ENCODE measurements at regions not wholly inside any gene's neighbourhood (a gene's known extent, or its start where the extent isn't known, plus 50 kb on each side); places are given as distances from the start of the nearest gene placed in this dataset.

DNA sequence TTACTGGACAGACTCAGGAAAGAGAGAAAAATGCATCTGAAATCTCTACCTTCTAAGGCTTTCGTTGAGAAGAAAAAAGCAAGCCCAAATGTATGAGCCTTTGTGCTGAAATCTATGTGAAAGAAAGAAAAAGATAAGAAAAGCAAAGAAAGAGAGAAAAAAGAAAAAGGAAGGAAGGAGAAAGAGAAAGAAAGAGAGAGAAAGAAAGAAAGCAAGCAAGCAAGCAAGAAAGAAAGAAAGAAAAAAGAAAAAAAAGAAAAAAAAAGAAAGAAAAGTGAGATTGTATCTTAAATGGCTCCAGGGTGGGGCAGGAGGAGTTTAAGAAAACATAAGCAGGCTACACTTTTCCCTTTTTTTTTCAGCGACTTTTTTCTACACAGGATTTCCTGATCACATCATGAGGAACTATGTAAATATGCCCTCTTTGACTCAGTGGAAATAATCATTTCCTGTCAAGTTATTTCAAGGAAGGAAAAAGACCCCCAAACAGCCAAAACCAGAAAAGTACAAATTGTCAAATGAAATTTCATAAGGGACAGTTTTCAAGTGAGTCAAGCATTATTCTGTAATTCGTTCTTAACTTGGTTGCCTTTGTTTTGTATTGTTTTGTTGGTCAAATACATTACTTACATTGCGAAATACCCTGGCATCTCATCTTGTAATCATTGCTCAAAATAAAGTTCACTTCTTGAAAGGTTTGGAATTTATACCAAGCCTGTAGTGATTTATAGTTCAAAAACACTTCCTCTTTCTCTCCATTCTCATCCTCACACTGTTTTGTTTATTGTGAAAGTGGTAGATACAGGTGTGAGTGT is 79.5 kb upstream of the RNF217 start:
- Histone ChIP-seq H3K4me1 (ENCODE audit: control insufficient read depth in 4 of 4, insufficient read depth in 4 of 4, low read length in 3 of 4) (peaks cover 0 to 5% (median under 1%) of the 10 kb centered on the region in 4 donors), H3K9me3 (ENCODE audit: control insufficient read depth in 4 of 4, low read length in 3 of 4) (no peaks in the 10 kb centered on the region), H3K9ac (ENCODE audit: low read depth in 1 of 2, low read length in 2 of 2) (no peak overlapping the region), H3K36me3 (ENCODE audit: control insufficient read depth in 4 of 4, insufficient read depth in 3 of 4, low read depth in 1 of 4, low read length in 3 of 4) (no peaks in the 10 kb centered on the region), H3K4me3 (ENCODE audit: low read depth in 1 of 3, low read length in 3 of 3) (no peak overlapping the region), H3K27ac (ENCODE audit: low read depth in 1 of 2, low read length in 2 of 2) (no peak overlapping the region), H3K27me3 (ENCODE audit: control insufficient read depth in 4 of 4, insufficient read depth in 4 of 4, low read length in 3 of 4) (no peaks in the 10 kb centered on the region)
- DNase-seq (ENCODE audit: low spot score) = no peak
- TF ChIP-seq FOXA1 (IDR thresholded peaks at IDR 0.05) = no peak
- no peak for TF ChIP-seq FOXA2 (IDR thresholded peaks at IDR 0.05)
- no peak for TF ChIP-seq HNF4A (conservative IDR thresholded peaks at IDR 0.05)
- TF ChIP-seq, protein P1, sequence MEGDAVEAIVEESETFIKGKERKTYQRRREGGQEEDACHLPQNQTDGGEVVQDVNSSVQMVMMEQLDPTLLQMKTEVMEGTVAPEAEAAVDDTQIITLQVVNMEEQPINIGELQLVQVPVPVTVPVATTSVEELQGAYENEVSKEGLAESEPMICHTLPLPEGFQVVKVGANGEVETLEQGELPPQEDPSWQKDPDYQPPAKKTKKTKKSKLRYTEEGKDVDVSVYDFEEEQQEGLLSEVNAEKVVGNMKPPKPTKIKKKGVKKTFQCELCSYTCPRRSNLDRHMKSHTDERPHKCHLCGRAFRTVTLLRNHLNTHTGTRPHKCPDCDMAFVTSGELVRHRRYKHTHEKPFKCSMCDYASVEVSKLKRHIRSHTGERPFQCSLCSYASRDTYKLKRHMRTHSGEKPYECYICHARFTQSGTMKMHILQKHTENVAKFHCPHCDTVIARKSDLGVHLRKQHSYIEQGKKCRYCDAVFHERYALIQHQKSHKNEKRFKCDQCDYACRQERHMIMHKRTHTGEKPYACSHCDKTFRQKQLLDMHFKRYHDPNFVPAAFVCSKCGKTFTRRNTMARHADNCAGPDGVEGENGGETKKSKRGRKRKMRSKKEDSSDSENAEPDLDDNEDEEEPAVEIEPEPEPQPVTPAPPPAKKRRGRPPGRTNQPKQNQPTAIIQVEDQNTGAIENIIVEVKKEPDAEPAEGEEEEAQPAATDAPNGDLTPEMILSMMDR (IDR thresholded peaks at IDR 0.05; ENCODE audit: low read depth, low read length, missing input control) = no peak
- TF ChIP-seq JUND (IDR thresholded peaks at IDR 0.05) = no peak
- TF ChIP-seq, protein P2, sequence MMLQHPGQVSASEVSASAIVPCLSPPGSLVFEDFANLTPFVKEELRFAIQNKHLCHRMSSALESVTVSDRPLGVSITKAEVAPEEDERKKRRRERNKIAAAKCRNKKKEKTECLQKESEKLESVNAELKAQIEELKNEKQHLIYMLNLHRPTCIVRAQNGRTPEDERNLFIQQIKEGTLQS (IDR thresholded peaks at IDR 0.05) = no peak
- TF ChIP-seq EGR1 (IDR thresholded peaks at IDR 0.05; ENCODE audit: low read depth in 2 of 2) = no peak
- no peak for TF ChIP-seq ZBTB33 (IDR thresholded peaks at IDR 0.05)
- no peak for TF ChIP-seq SP1 (IDR thresholded peaks at IDR 0.05)
- no peak for TF ChIP-seq REST (IDR thresholded peaks at IDR 0.05)
- TF ChIP-seq TAF1 (conservative IDR thresholded peaks at IDR 0.05) = no peak
- TF ChIP-seq YY1 (IDR thresholded peaks at IDR 0.05) = no peak
- TF ChIP-seq RAD21 (IDR thresholded peaks at IDR 0.05) = no peak
- TF ChIP-seq, protein P3, sequence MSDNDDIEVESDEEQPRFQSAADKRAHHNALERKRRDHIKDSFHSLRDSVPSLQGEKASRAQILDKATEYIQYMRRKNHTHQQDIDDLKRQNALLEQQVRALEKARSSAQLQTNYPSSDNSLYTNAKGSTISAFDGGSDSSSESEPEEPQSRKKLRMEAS (IDR thresholded peaks at IDR 0.05) = no peak
- 33% methylated on average over 4 of the region's 4 CpGs for WGBS

DNA sequence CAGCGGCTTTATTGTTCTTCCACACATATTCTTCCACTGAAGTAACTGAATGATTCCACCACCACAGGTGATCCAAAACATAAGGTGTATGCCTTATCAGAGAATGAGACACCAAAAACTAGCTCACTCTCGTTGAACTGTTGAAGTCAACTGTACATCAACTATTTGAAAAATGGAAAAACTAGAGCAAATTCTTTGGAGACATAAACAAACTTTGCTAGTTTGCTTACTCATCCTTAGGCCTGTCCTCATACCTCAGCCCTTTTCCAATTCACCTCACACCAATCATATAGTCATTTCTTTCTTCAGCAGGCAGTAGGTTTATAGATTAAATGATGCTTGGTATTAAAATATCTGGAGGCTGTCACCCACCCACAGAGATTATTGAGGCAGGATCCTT is 77.1 kb upstream of the RNF217 start:
- WGBS = 88% methylated on average over 2 of the region's 2 CpGs
- TF ChIP-seq, protein P1 (IDR thresholded peaks at IDR 0.05; ENCODE audit: low read depth, low read length, missing input control) = no peak
- TF ChIP-seq GABPA (IDR thresholded peaks at IDR 0.05 in 1 of 2, conservative IDR thresholded peaks at IDR 0.05 in 1 of 2) (no peak), HNF4A (conservative IDR thresholded peaks at IDR 0.05) (no peak), HNF4G (IDR thresholded peaks at IDR 0.05) (no peak), RAD21 (IDR thresholded peaks at IDR 0.05) (no peak)
- H3K4me1 ChIP-seq (ENCODE audit: control insufficient read depth in 4 of 4, insufficient read depth in 4 of 4, low read length in 3 of 4) = peaks cover 0 to 5% (median 0%) of the 10 kb centered on the region in 4 donors
- no peaks in the 10 kb centered on the region for H3K36me3 ChIP-seq (ENCODE audit: control insufficient read depth in 4 of 4, insufficient read depth in 3 of 4, low read depth in 1 of 4, low read length in 3 of 4)
- H3K9ac ChIP-seq (ENCODE audit: low read depth in 1 of 2, low read length in 2 of 2) = no peak overlapping the region
- no peaks in the 10 kb centered on the region for H3K9me3 ChIP-seq (ENCODE audit: control insufficient read depth in 4 of 4, low read length in 3 of 4)
- no peaks in the 10 kb centered on the region for H3K27me3 ChIP-seq (ENCODE audit: control insufficient read depth in 4 of 4, insufficient read depth in 4 of 4, low read length in 3 of 4)
- no peak overlapping the region for H3K27ac ChIP-seq (ENCODE audit: low read depth in 1 of 2, low read length in 2 of 2)
- DNase-seq (ENCODE audit: low spot score) = no peak
- H3K4me3 ChIP-seq (ENCODE audit: low read depth in 1 of 3, low read length in 3 of 3) = no peak overlapping the region

Measured in liver (tissue), 8 donors.